HUDEP-2 (cell line): ENCODE measurements at regions not wholly inside any gene's neighbourhood (a gene's known extent, or its start where the extent isn't known, plus 50 kb on each side); places are given as distances from the start of the nearest gene placed in this dataset.
"Not testable (repeated sequence)": the region's sequence is repeated elsewhere in the genome, so short reads cannot be mapped to it uniquely, and the experiment has no call there.

Experiments used
- DNase-seq, 76 experiments: peaks; one replicate each; lab custom pipeline; 2025; ENCODE audit not compliant: unreplicated experiment in 76 of 76; lab: John Stamatoyannopoulos, UW

GRCh38 chr3:5775100-5775499 is 587.6 kb downstream of the EDEM1 start:
- DNase-seq, result not testable (repeated sequence)

- no peak for DNase-seq
Measured at GRCh38 chr3:5784690-5785089, 597.2 kb downstream of the EDEM1 start.

DNA sequence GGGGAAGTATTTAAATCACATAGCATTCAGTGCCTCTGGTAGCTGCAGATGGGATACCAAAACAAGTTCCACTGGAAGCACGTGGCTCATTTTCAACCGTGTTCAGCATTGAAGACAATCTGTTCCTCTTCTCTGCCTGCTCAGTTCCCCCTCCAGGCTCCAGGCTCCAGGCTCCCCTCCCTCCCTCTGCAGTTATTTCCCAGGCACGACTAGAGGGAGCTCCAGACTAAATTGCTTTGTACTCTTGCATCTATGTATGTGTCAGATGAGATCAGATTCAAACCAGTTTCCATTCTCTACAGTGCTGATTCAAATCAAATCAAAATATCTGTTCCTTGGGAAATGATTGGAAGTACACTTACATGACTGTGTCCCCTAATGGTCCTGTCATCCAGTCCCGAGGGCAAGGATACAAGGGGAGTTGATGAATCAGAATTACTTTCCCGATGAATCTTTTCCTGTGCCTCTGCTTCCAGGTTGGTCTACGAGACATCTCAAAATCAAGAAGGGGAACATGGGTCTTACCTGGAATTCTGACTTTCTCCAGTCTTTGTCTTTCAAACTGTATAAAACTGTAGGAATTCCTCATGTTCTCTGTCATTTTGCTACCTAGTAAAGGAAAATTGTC is 600.5 kb downstream of the EDEM1 start:
- peak in 1 of 76 experiments; percentile 6 for DNase-seq

DNA sequence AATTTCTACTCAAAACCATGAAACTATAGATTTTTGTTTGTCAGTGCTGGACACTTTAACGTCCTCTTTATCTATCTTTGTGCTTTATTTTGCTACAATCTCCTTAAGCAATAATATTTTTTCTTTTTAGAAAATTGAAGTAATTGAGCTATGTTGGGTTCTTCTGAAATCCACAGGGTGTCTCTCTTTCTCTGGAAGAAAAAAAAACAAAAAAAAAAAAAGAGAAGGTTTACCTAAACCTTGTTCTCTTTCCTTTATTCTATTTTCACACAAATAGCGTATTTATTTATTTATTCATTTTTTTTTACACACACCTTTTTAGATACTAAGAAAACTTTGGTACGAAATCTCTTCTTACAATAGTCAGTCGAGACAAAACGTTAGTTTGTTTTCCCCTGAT is 601.0 kb downstream of the EDEM1 start:
- no peak for DNase-seq

DNA sequence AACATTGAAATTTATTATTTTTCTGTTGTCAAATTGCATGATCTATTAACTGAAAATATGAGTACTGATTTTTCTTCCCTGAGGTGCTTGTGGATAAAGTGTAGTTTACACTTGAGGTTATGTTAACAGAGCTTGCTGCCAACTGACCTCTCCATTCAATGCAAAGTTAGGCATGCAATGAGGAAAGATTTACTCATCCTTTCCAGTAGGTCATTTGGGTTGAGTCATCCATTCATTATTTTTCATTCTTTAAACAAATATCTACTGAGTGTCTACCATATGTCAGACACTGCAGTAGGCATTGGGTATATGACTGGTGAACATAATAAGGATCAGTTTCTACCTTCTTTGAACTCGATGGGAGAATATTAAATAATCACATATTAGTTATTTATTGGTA is 604.1 kb downstream of the EDEM1 start:
- DNase-seq, result no peak

- no peak for DNase-seq
Measured at GRCh38 chr3:5796541-5796940, 609.0 kb downstream of the EDEM1 start.

GRCh38 chr3:5798809-5799208 is 611.3 kb downstream of the EDEM1 start:
- no peak for DNase-seq

DNA sequence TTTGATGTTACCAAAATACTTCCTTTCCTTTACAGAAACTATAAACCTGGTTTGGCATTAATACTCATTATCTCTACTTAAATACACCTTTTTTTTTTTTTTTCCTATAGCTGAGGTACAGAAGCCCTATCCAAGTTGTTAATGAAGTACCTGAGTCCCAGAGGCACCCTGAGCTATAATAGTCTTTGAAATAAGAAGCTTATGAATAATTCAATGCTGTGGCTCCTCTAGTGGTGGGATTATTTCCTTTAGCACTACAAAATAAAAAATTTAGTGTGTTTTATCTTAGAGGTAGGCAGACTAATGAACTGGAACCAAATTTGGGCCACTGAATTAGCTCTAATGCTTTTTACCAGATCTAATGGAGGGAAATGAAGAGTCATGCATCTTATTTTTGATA is 611.9 kb downstream of the EDEM1 start:
- no peak for DNase-seq

DNA sequence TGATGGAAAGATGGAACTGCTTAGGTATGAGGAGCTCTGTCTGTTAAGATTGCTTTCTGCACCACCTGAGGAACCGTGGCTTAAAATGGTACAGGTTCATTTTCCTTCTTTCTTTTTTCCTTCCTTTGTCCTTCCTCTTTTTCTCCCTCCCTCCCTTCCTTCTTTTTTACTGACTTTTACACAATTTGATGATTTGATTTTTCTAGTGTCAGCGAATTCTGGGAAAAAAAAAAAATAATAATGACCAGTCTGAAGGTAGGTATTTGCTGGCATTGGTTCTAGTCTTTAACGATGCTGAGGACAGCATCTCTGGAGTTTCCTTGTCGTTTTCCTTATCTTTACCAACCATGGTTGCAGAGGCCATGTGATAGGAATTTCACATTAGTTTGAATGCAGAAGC is 613.5 kb downstream of the EDEM1 start:
- DNase-seq, result no peak

DNA sequence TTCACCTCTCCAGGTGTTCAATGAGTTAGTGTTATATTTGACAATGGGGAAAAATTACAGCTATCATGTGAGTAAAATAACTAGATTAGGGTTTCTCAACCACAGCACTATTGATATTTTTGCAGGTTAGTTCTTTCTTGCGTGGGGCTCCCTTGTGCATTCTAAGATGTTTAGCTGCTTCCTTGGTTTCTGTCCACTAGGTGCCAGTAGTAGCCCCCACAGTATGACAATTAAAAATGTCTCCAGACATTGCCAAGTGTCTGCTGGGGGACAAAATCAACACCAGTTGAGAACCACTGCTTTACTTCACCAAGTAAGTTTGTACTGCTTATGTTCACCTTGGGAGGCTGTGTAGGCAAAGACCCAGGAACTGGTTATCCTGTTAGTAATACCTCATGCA is 618.7 kb downstream of the EDEM1 start:
- peak in 2 of 76 experiments; percentile 13 to 25 for DNase-seq

DNA sequence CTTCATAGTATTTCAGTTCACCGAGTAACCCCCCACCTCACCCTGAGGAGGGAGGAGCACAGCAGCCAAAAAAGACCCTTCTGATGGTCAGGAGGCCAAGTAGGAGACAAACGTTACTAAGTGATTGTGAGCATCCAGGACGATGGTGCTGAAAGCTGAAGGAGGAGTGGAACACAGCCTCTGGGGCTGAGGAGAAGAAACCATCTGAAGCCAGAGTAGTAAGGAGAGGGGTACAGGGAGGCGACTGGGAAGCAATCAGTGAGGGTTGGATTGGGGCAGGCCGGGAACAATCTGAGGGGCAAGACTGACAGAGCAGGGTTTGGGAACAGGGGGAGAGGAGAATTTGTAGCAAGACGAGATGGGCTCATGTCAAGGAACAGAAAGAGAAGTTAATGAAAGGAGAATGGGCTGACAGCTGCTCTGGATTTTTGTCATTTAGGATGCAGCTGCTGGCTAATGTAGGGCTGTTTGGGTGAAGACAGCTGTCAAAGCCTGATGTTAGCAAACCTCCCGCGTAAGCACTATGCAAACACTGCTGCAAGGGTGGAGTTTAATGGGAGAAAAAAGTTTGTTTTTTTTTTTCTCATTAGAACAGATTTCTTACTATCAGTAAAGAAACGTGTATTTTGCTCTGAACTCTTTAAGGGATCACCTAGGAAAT is 622.2 kb downstream of the EDEM1 start:
- DNase-seq, result no peak

DNA sequence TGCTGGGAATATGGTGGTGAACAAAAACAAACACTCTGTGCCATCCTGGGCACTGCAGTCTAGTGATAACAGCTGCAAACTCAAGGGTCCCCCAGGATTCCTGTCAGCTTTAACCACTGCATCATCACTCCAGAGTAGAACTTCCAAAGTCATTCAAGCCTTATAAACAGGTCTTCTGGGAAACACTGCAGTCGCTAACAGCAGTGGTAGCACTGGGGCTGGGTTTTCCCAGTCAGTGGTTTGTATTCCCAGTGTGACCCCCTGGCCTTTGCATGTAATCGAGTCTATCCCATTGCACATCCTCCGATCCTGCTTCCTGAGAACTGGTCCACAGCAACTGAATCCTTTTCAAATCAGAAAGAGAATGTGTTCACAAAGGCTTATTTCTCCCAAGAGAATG is 623.5 kb downstream of the EDEM1 start:
- no peak for DNase-seq

- DNase-seq, result no peak
Measured at GRCh38 chr3:5813521-5813920, 626.0 kb downstream of the EDEM1 start.

DNA sequence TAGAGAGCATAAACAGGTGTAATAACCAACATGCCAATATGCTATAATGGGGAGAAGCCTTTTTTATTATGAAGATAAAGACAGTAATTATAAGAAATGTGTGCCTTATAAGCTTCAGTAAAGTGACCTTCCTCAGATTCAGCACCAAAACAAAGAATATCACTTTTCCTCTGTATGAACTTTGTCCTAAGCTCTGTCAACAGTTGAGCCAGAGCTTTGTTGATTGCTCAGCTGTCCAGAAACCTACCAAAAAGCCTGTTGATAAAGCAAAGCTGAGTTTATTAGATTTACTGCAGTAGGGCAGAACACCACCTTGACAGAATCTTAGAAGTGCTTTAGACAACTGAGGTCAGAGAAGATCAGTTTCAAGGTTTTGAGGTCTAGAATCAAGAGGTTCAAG is 635.3 kb downstream of the EDEM1 start:
- DNase-seq, result no peak

- DNase-seq, result no peak
Measured at GRCh38 chr3:5826467-5826866, 639.0 kb downstream of the EDEM1 start.

DNA sequence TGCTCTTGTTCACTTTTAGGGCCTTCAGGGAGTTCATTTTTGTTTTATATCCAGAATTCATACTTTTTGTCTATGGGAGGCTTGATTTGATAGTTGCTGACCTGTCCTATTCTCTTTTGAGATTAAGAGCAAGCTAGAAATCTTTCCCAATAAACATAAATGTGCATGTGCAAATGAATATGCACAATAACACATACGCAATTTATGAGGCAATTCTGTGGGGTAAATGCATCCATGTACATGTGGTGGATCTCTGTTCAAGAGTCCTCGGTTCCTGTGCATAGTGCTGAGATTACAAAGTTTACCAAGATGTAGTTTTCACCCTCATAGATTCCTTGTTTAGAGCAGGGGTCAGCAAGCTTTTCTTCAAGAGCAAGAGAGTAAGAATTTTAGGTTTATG is 640.7 kb downstream of the EDEM1 start:
- no peak for DNase-seq

- DNase-seq, result no peak
Measured at GRCh38 chr3:5840056-5840455, 652.5 kb downstream of the EDEM1 start.

DNA sequence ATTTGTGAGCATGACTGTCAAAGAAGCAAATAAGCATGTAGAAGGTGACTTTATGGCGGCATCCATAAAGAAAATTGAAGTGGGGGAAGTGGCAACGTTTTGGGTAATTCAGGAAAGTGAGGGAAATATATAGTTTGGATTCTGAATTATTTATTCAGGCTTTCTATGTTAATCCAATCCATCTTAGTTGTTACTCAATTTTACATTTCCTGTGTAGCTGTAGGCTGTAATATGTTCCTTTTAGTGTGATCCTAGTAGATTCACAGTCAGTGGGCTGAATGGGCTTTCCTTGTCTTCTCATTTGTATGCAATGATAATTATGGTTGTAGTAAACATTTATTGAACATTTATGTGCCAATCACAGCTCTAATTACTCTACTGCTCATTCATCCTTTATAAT is 654.1 kb downstream of the EDEM1 start:
- DNase-seq, result no peak

- DNase-seq, result no peak
Measured at GRCh38 chr3:5846261-5846660, 658.8 kb downstream of the EDEM1 start.

- DNase-seq, result no peak
Measured at GRCh38 chr3:5861151-5861550, 673.6 kb downstream of the EDEM1 start.

- DNase-seq, result no peak
Measured at GRCh38 chr3:5874931-5875341, 687.4 kb downstream of the EDEM1 start.

GRCh38 chr3:5888851-5889250 is 701.3 kb downstream of the EDEM1 start:
- DNase-seq, result no peak

GRCh38 chr3:5889374-5889773 is 701.9 kb downstream of the EDEM1 start:
- no peak for DNase-seq
